HG03469 (cell line): ENCODE measurements at regions not wholly inside any gene's neighbourhood (a gene's known extent, or its start where the extent isn't known, plus 50 kb on each side); places are given as distances from the start of the nearest gene placed in this dataset.

ENCODE experiments used
- ATAC-seq: cut with Tn5 transposase; IDR thresholded peaks from one replicate; pipeline ENCODE4 v1.9.1; 2021; ENCODE audit warnings: mild to moderate bottlenecking, moderate library complexity, moderate number of reproducible peaks; ENCODE audit not compliant: unreplicated experiment

DNA sequence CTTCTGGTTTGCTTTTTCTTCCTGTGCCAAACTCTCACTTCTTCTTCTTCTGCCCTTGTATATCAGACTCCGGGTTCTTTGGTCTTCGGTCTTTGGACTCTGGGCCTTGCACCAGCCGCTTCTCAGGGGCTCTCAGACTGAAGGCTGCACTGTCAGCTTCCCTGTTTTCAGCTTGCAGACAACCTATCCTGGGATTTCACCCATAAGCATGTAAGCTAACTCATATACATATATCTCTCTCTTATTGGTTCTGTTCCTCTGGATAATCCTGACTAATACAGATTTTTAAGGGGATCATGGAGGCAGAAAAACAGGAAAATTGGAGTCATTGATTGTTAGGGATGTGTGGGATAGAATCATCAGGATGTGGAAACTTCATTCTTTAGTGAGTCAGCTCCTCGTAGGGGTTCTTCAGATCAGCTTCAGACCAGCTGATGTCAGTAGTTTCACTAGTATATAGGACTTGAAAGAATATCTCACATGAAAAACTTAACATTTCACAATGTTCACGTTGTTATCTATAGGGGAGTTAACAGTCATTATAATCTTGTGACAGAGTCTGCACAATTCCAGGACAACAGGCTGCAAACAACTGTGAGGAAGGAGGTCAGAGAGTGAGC lies 102.9 kb downstream of the RASSF9 start:
- ATAC-seq, result no peak

DNA sequence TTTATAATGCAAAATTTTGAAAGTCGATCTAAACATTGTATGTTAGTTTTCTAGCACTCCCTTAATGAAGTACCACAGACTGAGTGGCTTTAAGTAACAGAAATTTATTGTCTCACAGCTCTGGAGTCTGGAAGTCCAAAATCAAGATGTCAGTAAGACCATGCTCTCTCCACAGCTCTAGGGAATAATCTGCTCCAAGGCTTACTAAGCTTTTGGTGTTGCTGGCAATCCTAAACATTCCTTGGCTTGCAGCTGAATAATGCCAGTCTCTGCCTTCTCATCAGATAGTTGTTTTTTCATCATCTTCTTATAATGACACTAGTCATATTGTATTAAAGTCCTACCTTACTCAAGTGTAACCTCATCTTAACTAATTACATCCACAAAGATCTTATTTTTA lies 102.2 kb downstream of the RASSF9 start:
- ATAC-seq, result no peak

DNA sequence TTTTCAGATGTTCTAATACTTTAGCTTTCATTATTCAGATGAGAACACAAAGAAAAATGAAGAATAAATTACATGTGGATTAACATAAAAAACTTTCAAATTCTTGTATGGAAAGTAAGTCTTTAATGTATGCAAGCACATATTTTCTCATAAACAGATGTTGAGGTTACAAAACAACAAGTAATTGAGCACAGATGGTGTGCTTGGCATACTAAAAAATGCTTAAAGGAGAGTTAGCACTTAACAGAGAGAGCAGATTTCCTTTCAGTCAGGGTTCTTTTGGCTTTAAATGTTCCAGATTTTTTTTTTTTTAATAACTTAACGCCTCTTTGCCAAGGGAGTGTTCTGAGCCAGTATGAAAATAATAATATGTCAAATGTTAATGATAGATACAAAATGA lies 96.0 kb downstream of the RASSF9 start:
- no peak for ATAC-seq

- ATAC-seq, result no peak
Measured at GRCh38 chr12:85741046-85741445, 95.2 kb downstream of the RASSF9 start.

DNA sequence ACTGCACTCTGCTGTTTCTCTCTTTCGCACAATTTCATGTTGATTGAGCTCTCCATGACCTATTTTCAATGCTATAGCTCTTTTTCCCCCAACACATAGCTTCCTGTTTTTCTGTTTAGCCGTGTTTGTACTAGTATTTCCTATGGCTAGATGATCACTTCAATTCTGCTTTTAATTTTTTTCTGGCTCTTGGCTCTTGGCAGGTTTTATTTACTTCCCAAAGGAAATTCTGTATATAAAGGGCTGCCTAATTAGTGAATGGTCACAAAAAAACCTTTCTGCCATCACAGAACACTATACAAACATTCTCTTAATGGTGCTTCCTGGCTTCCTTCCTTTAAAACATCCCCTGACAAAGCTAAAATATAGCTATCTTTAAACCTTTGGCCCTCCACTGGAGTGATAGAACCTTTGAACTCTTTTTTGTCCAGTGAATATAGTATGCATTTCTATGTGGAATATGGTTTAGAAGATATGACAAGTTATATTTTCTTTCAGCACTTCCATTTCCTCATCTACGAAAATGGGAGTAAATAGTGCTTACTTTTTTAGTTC lies 88.2 kb downstream of the RASSF9 start:
- no peak for ATAC-seq
